ENCODE measurements at regions not wholly inside any gene's neighbourhood (a gene's known extent, or its start where the extent isn't known, plus 50 kb on each side); places are given as distances from the start of the nearest gene placed in this dataset.
"Not testable (repeated sequence)": the region's sequence is repeated elsewhere in the genome, so short reads cannot be mapped to it uniquely, and the experiment has no call there.

DNA sequence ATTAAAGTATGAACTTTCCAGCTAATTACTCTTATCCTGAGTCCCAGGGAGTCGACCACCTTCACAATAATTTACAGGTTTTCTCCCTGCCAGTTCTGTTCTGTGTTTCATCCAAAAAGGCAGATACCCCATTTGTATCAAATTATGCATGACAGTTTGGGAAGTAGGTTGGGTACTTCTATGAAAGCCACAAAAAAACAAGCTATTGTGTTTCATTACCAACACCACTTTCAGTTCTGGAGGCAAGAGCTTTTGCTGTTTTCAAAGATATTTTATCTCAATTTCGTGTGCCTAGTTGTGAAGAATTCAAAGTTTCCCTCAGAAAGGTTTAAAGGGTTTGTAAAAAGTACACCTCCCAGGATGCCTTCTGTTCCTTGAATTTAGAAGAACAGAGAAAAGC lies 557.4 kb downstream of the FLRT2 start:
- no peak for DNase-seq

DNA sequence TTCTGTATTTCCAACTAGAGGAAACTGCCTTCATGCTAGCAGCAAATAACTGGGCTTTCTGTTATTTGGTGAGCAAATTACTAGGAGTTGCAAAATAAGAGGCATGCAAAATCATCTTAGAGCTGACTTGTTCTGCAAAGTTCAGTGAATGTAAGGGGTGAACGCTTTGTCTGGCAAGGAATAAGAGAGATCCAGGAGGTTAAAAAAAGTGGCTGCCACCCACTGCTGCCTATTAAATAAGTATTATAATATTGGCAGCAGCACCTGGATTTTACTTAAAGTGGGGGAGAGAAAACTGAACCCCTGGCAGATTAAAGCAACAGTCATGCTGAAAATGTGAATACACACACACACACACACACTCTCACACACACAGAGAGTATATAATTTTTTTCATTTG lies 557.0 kb downstream of the FLRT2 start:
- DNase-seq: no peak

DNA sequence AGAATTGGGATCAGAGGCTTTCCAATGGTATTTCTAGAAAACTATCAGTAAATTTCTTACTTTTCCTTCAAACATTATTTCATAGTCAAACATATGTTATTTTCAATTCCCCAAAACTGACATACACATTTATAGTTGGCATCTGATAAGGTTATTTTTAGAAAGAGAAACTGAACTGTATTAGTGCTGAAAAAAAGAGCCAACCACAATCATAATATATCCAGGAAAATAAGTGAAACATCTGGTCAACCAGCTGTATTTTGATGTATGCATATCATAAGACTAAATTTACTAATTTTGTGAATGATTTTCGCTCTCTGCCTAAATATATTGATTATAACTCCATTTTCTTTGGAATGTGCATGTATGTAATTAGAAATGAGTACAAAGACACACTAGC lies 554.2 kb downstream of the FLRT2 start:
- DNase-seq: no peak

DNA sequence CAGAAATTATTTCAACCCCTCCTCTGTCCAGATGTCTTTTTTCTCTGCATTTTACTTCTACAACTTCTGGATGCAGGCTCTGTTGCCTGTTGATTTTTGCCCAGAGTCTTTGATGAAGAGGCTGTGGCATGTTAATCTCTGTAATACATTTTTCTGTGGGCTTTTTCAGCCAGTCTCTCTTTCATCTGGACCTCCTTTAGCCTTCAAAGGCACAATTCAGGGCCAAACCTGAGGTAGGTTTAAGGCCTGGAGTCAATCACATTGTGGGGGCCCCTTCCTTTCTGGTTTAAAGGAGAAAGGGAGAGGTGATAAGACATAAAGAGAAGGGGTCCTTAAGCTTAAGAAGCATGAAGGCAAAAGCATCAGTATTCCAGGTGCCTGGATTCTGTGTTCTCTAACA lies 553.7 kb downstream of the FLRT2 start:
- DNase-seq: no peak

DNA sequence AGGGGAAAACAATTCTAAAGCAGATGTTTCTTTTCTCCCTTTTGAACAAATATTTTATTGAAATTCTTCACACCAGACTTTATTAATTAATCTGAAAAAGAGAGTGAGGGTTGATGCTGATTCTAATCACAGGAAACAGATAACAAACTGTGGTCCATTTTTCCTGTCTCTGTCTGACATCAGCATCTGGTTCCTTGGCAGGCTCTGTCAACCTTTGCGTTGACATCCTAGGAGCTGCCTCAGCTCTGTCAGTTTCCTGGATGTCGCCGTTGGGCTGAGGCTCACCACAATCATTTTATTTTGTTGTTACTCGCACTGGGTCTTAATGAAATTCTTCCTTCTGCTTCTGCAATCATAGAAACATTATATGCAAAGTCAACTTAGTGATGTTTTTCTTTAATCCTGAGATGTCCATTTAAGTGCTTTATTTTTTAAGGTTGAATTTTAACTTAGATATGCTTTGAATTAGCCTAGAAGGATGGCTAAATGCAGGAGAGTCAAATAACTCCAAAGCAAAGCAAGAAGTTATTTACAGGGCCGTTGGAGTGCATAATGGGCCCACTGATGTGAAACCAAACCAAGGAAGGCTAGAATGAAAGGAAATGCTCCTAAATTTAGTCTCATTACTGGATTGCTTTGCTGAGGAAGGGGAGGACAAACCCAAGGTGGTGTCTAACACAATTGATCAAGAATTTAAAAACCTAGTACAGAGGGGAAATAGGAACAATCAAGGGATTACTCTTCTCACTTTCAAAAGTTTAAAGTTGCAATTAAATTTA lies 542.4 kb downstream of the FLRT2 start:
- no peak for DNase-seq

DNA sequence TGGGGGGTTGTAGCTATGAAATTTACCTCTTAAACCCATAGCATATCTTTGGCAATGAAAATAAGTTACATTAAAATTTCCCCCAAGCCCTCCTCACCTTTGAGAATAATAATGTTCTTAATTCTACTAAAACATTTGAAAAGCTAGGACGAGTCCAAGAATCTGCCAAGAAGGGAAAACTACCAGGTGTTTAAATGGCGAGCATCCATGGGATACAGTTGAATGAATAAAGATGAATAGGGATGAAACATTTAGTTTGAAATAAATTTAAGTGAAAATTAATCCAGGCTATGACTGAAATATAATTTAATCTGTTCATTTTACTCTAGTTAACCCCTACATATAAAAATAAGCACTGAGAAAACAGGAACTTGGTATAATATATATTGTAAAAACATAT lies 536.7 kb downstream of the FLRT2 start:
- no peak for DNase-seq

DNA sequence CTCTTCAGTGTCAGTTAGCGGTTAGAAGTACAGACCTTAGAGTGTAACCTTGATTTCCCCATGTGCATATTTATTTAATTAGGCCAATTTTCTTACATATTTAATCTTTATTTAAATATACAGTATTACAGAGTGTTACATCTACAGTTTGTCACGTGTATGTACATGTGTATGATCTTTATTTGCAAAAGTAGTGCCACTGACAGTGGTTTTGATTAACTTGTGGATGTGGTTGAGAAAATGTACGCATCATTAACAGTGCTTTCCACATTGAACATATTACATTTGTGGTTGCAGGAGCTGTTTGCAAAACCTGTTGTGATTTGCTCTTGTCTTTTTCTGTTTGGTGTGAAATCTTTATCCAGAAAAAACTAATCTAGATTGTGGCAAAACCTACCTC lies 535.5 kb downstream of the FLRT2 start:
- DNase-seq: no peak

DNA sequence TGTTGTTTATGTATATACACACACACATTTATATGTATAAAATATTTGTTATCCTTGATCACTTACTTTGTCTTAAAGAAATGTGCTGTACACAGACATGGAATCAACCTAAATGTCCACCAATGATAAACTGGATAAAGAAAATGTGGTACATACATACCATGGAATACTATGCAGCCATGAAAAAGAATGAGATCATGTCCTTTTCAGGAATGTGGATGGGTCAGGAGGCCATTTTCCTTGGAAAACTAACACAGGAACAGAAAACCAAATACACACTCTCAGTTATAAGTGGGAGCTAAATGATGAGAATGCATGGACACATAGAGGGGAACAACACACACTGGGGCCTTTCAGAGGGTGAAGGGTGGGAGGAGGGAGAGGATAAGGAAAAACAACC lies 534.7 kb downstream of the FLRT2 start:
- not testable (repeated sequence) for DNase-seq

DNA sequence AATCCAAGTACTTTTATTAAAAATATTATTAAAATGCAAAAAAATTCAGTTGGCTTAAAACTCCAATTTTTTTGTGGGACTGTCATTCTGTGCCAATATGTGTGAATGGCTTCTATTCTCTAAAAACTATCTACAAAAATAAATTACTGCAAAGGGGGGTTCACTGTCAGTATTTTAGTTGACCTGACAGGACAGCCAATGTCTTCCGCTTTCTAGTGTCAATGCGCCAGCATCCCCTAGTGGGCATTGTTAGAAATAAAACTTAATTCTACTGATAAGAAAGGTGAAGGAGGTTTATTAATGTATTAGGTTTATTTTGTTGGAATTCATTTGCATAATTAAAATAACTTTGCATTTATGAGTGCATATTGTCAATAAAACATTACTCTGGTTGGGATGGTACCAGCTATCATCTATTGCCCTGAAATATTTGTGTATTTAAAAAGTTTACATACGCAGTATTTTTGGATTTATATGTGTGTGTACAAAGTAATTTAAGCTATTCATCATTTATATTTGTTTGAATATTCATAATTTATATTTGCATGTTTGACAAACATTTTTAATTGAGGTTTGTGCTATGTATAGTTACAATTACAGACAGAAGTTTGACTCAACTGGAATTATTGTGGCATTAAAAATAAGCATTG lies 527.2 kb downstream of the FLRT2 start:
- DNase-seq: peak; percentile 39

DNA sequence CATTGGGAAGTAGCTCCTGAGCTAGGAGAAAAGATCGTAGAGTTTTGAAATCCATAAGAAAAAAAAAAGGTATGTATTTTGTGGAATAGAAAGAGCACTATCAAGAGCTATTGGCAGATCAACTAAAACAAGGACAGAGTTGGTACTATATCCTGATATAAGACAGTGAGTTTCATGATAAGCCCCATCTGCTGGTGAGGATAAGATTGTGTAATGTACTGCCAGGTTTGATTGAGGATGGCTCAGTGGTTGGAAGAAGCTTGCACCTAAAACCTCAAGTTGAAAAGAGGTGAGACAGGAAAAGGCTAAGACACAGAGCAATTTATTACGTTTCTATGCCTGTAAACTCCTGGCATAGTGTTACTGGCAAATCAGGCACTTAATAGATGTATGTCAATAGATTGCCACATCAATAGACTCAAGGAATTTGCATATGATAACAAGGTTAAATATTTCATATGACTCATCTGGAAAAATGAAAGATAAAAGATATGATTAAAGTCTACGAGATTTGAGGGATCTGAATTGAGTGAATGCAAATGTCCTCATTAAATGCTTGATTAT lies 525.6 kb downstream of the FLRT2 start:
- peak; percentile 5 for DNase-seq

DNA sequence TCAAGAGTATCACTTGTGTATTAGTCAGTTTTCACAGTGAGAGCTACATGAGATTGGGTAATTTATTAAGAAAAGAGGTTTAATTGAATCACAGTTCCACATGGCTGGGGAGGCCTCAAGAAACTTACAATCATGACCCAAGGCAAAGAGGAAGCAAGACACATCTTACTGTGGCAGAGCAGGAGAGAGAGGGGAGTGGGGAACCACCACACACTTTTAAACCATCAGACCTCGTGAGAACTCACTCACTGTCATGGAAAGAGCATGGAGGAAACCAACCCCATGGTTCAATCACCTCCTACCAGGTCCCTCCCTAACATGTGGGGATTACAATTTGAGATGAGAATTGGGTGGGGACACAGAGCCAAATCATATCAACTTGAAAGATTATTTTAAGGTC lies 522.9 kb downstream of the FLRT2 start:
- DNase-seq: no peak

DNA sequence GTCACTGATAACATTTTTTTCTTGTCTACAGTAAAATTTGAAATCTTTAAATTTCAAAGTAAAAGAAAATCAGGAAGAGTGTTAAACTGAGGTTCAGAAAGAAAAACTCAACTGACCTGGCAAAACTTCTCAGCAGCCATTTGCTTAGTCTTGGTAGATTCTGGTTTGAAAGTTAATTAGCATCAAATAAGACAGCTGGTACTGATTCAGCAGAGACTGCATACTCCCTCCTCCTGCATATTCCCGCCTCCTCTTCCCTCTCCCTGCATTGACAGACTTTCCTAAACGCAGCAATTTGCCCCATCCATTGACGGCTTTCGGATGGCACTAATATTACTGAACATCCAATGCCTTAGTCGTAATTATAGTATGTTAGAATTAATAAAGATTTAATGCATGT lies 520.8 kb downstream of the FLRT2 start:
- no peak for DNase-seq

DNA sequence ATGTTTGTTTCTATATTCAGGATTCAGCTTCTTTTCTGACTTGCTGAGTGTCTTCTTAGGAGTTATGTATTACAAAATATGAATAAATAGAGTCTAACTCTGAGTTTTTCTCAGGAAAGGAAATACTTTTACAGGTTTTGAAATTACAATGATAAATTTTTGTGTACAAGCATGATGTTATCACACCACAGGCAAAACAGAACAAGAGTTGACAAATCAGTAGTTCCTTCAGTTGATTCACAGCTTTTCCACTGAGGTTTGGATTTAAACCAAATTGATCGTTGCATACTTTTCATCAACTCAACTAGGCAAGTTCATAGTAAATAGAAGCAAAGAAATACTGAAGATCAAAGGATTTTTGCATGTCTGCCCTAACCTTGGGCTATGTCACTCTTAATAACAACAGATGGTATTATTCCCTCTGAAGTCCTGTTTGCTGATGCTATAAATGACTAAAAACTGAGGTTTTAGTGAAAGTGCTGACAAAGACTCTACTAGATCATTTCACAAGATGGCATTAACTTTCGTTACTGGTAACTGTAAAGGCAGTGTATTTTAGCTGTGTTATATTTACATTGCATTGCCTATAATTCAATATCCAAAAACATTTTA lies 520.2 kb downstream of the FLRT2 start:
- peak; percentile 4 for DNase-seq

DNA sequence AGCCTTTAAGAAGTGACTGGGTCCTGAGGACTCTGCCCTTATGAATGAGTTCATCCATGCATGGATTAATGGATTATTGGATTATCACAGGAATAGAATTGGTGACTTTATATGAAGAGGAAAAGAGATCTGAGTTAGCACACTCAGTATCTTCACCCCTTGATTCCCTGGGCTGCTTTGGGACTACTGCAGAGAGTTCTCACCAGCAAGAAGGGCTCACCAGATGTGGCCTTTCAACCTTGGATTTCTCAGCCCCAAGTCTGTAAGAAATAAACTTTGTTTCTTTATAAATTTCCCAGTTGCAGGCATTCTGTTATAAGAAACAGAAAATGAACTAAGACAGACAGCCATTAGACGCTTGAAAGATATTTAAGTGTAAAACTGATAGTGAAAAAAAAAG lies 509.2 kb downstream of the FLRT2 start:
- DNase-seq: no peak

DNA sequence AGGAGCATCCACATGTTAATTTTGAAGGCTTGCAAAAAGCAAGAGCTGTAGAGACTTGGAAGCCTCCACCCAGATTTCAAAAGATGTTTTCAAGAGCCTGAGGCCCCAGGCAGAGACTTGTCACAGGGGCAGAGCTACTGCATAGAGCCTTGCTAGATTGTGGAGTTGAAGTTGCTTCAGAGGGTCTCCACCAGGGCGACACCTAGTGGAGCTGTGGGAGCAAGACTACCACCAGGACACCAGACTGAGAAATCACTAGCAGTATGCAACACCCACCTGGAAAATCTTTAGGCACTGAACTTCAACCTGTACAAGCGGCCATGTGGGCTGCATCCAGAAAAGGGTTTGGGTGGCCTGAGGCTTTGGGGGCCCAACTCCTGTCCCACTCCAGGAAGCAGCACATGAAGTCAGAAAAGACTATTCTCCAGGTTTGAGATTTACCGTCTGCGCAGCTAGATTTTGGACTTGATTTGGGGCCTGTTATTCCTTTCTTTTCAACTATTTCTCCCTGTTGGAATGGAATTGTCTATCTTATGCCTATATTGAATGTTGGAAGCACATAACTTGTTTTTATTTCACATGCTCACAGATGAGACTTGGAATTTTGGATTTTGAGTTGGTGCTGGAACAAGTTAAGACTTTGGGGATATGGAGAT lies 508.6 kb downstream of the FLRT2 start:
- DNase-seq: peak; percentile 42

DNA sequence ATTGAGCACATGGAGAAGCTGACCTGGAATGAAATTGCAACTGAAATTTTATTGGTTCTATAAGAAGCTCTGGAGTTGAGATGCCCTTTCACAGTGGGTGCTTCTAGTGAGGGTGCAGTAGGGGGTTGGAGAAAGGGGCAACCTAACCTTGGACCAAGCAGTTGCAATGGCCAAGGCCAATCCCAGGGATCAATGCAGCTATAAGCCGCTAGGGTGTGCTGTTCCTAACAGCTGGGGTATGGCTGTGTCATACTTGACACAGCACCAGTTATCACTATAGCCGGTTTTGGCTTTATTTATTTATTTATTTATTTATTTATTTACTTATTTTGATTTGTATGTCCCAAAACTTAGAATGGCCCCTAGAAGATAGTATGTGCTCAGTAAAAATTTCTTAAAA lies 505.9 kb downstream of the FLRT2 start:
- peak; percentile 8 for DNase-seq

DNA sequence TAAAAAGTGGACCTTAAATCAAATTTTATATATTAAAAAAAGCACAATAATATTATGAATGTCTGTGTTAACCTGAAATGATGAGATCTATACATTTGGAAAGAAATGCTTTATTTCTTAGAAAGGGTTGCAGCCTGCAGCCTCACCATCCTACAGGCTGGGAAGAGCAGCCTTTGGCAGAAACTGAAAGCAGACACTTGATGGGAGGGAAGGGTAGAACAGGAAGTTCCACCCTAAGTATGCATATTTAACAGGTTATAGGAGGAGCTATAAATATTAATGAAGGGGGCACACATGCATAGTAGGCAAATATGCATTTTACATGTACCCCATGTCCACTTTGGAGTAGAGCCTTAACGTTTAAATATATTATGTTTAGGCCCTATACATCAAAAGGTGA lies 498.0 kb downstream of the FLRT2 start:
- no peak for DNase-seq

DNA sequence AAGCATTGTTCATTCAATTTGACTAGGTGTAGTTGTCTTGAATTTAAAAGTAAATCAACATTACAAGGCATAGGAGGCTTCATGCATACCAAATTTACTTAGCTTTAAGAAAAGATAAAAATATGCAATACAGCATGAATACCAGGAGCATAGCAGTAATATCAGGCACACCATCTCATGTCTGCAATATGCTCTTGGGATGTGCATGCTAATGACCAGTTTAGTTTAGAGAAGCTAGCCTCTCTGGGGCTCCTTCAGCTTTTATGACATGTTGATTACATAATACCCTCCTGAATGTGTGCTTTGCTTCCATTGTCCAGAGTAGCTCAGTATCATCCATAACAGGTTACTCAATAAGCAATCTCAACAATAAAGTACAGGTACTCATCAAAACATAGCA lies 497.2 kb downstream of the FLRT2 start:
- DNase-seq: no peak

DNA sequence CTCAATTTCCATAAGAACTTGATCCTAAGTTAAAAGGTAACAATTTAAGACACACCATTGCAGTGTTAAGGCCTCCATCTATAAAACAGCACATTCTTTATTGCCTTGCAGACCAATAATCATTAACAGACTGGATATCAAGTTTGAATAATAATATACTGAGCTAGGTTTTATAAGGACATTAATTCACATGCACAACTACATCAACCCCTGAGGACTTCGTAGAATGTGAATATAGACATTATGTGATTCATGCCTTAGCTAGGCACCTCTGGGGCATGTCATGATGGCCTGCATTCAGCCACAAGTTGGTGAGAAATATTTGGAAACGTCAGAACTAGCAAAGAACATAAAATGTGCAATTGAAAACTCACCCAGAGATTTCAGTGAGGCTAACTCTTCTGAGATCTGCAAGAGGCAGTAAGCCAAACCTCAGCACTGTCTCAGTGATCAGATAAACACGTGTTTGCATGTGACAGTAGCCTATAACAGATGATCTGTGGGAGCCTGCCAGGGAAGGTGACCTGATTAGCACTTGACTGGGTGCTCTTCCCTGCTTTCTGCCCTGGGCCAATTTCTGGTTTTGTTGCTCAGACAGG lies 492.2 kb downstream of the FLRT2 start:
- no peak for DNase-seq

DNA sequence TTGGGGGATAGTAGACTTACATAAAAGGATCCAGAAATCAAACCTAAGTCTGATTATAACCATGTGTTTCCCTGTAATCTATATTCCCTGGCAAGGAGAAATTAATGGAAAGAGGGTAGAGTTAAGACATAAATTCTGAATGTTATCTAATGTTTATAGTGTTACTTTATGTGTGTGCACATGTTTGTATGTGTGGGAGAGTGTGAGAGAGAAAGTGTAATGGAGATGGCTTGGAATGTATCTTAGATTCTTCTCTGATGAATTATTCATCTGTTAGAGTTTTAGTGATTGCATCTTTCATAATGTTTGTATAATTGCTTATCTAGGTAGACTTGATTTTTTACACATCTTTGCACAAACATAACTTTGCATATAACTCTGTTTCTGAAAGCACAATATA lies 490.9 kb downstream of the FLRT2 start:
- DNase-seq: no peak

DNA sequence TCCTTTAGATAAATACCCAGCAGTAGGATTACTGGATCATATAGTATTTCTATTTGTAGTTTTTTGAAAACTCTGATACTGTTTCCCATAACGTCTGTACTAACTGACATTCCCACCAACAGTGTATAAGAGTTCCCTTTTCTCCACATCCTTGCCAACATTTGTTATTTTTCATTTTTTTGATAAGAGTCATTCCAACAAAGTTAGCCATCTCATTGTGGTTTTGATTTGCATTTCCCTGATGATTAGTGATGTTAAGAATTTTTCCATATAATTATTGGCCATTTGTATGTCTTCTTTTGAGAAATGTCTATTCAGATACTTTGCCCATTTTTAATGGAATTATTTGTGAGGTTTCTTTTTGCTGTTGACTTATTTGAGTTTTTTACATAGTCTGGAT lies 486.0 kb downstream of the FLRT2 start:
- no peak for DNase-seq

DNA sequence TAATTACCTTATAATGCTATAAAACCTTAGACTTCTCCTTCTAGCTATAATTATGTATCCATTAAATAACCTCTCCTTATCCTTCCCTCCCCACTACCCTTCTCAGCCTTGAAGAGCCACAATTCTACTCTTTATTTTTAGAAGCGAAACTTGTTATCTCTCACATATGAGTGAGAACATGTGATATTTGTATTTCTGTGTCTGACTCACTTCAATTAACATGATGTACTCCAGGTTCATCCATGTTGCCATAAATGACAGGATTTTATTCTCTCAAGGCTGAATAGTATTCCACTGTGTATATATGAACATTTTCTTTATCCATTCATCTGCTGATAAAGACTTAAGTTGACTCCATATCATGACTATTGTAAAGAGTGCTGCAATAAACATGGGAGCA lies 485.6 kb downstream of the FLRT2 start:
- DNase-seq: no peak

DNA sequence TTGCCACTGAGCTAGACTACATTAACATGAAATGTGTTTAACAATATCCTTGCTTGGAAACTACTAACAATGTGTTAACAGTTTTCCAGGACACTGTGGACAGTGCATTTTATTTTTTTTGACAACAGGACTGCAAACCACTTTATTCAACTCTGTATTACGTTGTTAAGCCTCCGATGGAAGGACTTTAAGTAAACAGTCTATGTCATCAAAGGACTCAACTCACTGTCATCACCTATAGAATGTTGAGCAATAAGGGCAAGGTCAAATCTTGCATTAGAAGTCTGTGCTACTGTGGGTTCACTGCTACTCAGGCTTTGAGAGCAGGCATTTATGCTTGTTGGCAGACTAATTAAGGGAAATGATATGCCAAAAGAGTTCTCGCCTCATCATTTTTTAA lies 483.7 kb downstream of the FLRT2 start:
- DNase-seq: no peak
